NCI-H345 treated with DMSO at 0.1 percent for 48 hours (cell line): ENCODE measurements at regions not wholly inside any gene's neighbourhood (a gene's known extent, or its start where the extent isn't known, plus 50 kb on each side); places are given as distances from the start of the nearest gene placed in this dataset.

ENCODE experiments used
- DNase-seq: peaks from one replicate; lab custom pipeline; 2025; ENCODE audit not compliant: unreplicated experiment; lab: John Stamatoyannopoulos, UW

DNA sequence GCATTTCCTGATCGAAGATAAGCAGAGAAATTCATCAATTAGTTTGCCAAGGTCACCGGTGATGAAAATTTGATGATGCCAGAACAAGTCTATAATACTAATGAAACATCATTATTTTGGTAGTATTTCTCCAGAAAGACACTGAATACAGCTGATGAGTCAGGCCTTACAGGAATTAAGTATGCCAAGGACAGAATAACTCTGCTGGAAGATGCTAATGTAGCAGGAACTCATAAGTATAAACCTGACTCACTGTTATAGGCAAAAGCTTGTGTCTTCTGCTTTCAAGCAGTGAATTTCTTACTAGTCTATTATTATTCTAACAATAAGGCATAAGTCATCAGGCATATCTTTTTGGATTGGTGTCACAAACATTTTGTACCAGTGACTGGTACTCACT lies 1825.1 kb upstream of the IGFBP7 start:
- DNase-seq = no peak

DNA sequence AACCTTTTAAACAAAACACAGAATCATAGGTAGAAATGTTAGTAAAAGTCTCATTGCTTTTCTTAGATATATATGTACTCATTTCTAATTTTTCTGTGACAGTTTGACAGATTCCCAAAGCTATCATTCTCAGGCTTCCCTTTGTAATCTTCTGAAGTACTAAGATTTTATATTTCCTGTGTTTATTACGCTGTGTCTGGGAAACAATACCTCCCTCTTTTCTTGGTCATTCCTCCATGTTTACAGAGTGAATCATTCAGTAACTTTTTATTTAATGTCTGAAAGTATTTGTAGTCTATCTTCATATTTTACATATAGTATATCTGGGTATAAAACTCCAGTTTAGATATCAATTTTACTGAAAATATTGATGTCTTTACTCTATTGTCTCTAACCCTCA lies 1826.3 kb upstream of the IGFBP7 start:
- DNase-seq = no peak

DNA sequence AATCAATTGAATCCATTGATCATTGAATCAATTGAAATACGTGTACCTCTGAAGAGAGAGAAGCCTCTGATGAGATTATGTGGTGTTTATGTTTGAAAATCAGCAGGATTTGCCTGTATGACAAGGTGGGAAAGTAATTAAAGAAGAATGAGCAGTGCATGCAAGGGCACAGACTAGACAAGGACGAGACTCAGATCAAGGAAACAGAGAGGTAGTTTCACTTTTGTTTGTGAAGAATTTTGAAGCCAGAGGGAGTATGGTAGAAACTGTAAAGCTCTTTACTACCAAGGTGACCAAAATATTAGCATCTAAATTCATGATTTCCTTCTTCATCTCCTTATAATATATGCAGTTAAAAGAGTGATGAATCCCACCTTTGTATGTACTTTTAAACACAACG lies 1830.0 kb upstream of the IGFBP7 start:
- no peak for DNase-seq

DNA sequence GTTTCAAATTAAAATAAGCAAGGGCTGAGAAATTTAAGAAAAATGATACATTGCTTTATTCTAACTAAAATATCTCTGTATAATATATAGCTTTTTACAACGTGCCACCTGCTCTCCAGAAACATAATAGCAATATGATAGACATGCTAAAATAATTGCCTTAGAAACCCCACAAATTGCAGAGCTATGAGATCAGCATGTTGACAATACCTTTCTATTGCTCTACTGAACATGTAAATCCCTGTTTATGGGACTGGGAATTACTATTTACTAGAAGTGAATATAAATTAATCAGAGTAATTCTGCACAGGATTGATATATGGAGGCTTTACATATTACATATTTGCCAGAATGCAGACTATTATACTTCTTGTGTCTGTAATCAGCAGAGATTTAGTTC lies 1831.1 kb upstream of the IGFBP7 start:
- no peak for DNase-seq

DNA sequence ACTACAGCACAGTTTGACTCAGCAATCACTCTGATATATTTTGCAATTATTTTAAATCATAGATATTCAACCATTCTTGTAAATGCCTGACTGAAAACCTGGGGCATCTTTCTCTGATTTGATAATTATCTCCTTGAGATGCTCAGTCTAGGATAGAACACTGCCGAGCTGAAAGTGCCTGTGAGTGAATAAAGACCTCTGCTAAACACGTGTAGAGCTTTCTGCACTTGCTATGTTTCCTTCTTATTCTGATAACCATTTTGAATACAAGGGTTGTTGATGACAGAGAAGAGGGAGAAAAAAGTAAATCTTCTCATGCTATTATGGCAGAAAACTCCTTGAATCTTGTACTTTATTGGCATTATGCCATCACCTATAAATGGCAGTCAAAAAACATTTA lies 1843.4 kb upstream of the IGFBP7 start:
- no peak for DNase-seq

DNA sequence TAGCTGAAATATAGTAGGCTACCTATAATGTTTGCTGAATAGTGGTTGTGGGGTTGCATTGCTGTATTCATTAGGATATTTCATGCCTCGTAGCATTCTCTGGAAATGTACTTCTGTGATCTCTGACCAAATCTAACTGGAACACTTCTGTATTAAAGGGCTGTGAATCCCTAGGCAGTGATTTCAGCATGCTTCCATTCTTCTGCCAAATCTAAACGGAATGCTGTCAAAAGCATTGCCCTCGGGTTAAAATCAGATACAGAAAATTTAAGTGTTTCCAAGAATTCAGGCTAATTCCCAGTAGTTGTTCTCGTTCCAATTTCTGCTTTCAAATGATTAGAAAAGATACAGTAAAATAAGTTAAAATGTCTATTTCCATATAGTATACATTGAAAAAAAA lies 1847.5 kb upstream of the IGFBP7 start:
- no peak for DNase-seq

DNA sequence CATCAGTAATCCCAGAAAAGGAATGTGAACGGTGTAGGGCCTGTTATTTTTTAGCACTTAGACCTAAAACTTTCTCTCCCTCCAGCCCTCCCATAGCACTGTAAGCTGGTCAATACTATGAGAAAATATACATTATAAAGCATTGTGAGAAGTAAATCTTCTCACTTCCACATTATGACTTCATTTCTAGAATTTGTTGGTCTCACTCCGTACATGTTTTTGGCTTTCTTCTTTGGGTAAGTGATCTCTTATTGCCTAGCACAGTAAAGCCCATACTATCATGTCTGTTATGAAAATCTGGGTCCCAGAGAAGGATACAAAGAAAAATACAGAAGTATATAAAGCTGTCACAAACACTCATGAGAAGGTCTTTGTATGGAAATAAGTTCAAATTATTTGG lies 1851.1 kb upstream of the IGFBP7 start:
- no peak for DNase-seq

DNA sequence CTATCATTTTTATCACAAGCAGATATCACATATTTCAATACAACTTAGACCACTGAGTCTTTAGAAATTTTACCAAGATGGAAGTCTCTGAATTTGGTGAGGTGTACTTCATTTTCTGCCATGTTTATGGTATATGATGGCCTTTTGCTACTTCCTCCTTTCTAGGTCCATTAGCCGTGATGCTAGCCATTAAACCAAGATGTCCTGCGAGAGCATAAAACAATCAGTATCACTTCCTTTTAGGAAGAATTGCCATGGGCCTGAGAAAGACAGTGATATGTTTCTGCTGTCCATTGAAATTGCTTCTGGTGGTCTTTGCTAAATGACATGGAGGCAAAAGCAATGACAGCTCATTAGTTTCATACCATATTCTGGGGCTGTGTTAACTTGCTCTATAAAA lies 1851.7 kb upstream of the IGFBP7 start:
- no peak for DNase-seq

DNA sequence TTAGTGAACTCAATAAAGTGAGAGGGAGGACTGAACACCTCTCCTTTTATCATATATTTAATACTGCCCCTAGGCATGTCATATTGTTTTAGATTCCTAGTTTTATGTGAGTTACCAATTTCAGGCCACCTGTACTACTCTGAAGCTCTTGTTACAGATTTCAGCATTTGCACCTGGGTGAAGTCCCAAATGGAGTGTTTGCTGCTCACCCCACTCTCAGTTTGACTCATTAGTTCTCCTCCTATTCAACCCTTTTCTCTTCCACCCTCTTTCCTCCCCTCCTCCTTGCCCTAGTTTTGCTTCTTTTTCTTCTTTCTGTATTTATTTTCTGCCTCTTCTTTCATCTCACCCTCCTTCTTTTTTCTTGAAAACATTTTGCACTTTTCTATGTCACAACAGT lies 1852.2 kb upstream of the IGFBP7 start:
- no peak for DNase-seq

DNA sequence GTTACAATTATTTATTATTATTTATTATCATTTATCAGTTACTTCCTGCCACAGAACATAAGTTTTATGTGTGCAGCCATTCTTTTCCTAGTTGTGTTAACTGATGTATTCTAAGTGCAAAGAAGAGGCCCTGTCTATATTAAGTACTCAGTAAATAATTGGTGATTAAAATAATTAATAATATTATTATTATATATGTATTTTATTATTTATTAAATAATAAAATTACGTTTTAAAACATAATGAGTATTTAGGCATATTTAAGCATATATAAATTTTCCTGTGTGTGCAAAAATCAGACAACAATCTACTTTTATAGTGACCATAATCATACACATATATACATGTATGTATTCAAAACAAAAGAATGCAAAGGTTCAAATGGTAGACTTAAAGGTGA lies 1871.6 kb upstream of the IGFBP7 start:
- no peak for DNase-seq

DNA sequence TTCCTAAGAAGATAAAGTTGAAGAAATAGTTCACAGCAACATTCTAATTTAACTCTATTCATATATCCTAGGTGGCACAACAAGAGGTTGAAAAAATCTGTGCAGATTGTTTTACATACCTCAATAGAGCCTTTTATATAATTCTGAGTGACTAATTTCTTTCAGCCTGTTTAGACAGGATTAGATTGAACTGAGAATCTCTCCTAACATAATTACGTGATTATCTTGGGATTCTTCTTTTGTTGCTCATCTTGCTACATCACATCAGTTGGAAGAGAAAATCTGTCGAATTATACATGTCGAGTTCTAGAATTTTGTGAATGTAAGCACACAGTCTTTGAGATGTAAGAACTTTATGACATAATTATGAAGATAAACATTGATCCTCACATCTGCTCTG lies 1873.7 kb upstream of the IGFBP7 start:
- no peak for DNase-seq

DNA sequence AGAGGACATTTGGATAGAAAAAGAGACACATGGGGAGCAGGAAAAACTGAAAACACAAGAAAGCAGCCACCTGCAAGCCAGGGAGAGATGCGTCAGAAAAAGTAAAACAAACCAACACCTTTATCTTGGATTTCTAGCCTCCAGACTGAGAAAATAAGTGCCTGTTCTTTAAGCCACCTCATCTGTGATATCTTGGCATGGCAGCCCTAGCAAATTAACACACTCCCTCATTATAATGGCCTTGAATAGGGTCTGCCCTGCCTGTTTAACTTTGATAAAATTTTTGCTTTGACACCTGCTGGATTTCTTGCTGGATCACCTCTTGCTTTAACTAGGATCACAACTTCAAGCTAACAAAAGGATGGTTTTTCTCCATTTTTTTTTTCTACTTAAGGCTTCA lies 1892.0 kb upstream of the IGFBP7 start:
- no peak for DNase-seq

DNA sequence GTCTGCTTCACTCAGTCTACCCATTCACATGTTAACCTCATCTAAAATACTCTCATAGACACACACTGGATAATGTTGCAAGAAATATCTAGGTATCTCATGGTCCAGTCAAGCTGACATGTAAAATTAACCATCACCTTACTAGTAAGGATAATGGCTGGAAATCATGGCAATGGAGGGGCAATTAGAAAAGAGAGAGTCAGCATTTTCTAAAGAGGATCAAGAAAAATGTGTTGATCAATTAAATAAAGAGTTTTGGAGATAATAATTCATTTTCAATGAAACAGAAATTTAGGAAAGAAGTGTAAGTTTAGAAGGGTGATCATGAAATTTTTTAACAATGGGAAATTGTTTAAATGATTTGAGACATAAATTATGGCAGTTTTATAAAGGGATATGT lies 1914.1 kb upstream of the IGFBP7 start:
- no peak for DNase-seq

DNA sequence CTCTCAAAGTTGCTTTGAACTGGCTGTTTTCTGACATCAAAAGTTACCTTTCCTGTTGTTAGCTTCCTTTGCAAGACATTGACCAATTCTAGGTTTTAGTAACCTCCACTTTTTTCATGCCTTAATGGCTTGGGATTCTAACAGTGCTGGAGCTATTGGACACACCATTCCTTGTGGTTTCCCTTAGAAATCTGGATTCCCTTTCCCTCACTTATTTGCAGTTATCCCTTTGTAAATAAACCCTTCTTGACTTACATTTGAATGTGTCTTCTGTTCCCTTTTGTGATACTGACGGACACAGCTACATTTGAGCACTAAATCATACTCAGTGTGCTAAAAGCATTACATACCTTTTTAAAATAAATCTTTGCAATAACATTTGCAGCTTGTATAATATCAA lies 1927.6 kb upstream of the IGFBP7 start:
- DNase-seq = no peak

DNA sequence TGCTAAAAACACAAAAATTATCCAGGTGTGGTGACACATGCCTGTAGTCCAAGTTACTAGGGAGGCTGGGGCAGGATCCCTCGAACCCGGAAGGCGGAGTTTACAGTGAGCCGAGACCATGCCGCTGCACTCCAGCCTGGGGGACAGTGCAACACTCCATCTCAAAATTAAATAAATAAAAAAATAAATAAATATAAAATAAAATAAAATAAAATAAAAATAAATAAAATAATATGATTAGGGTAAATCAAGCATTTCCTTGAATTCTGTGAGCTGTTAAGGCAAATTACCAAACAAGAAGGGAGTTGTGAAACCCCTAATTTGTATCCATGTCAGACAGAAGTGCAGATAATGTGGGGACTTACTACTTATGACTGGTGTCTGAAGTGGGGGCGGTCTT lies 1928.9 kb upstream of the IGFBP7 start:
- no peak for DNase-seq

DNA sequence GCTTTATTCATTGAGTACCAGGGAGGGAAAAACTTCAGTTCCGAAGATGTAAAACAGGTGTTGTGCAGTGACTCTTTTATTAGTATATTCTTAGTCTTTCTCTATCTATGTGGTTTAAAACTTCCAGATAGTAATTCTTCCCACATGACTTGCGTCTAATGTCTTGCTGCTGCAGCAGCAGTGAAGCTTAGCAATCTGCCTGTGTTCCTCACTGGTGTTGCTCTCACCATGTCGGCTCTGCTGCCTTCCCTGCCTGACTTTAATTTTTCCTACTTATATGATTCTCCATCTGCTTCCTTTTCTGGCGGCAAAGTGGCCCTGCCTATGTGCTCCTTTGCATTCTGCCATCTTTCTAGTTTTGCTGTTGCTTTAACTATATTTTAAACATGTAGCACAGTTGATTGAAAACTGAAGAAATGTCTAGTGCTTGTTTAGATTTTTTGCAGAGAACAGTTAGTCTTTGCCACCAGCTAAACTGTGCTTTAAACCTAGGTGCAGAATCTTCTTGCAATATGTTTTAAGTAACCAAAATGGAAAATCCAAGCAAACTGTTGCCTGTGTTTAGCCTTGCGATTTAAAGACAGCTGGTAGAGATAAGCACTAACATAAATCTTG lies 1934.2 kb upstream of the IGFBP7 start:
- no peak for DNase-seq

DNA sequence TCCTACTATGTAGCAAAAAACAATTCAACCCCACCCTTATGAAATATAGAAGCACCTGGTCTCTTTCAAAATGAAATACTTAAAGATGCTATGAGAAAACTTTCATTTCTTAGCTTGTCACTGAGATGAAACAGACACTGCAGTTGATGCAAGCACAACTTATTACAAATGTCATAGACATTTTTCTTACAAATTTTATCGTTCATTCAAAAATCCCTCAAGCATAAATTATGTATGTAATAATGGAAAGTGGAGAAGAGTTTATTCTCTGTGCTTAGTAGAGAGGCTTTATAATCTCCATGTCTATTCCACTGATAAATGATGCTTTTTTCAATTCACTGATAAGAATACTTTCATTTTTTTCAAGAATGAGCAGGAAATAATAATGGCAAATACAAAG lies 1943.9 kb upstream of the IGFBP7 start:
- DNase-seq = no peak

DNA sequence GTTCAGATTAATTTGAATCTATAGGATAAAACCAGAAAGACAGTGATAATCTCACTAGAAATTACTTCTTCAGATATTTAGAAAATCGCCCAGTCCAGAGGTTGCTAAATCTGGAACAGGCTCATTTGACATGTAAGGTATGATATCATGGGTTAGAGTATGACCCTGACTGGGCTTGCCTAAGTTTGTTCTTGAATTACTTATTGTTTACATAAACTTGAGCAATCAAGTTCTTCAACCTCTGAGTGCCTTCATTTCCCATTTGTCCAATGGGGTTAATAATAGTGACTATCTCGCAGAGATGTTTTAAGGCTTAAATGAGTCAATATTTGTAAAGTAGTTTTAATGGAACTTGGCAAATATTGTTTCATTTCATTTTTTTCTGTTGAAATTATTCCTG lies 1947.6 kb upstream of the IGFBP7 start:
- no peak for DNase-seq

DNA sequence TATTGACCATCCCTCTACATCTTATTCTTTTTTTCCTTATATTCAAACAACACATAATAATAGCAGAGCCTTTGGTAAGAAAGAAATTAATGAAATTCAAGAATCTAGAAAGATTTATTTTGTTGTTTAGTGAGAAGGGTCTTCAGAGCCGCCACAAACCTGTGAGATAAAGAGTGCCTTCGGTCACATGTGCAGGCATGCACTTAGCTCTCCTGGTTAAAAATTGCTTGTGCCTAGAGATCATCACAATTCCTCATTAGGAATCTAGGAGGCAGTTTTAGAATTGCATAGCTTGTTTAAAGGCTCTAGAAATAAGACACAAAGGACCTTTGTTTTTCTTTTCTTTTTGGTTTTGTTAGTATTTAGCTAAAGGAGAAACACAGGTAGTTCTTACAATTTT lies 1948.4 kb upstream of the IGFBP7 start:
- DNase-seq = no peak

DNA sequence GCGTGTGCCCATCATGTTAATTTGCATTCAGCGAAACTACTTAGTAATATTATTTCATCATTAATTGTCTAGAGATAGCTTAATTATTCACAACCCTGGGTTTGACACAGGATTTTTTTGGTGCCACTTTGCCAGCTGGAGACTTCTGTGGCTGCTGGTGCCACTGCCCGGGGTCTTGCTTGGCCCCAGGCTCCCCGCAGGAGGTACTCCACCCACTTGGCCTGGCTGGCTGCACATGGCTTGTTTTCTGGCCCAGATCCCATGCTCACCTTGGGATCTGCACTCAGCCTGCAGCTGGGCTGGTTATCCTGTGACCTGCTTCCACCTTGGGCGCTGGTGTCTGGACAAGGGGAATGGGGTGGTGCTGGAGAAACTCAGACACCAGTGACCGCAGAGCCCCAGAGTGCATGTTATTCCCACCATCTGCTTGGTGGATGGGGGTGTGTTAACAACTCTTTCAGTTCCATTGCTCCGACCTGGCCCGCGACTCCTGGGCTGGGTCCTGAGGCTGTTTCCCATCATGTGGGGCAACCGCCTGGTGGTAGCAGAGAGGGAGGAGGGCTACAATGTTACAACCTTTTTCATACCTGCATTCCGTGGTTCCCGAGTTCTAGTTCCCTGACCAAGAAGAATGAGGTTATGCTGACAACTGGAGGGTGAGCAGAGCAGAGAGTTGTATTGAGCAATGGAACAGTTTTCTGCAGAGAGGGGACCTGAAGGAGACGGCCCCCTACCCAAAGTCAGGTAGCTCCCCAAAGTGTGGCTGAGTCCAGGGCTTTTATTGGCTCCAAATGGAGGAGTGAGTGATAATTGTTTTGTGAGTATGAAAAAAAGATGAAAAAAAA lies 1950.0 kb upstream of the IGFBP7 start:
- no peak for DNase-seq

DNA sequence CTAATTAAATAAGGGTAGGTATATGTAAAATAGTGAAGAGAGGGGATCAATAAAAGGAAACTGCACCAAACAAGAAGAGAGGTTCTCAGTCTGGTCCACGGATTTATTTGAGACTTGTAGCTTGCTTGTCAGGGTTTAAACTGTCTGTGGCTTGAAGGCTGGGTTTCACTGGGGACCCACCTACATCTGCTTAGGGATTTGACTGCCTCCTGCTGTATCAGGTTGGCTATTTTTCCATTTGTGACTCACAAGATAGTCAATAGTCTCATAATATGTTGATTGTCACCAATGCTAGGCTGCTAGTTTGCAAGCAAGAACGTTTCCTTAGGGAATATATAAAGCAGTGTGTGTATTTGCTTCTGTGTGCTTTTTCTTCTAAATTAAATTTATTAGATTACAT lies 1950.7 kb upstream of the IGFBP7 start:
- DNase-seq = no peak

DNA sequence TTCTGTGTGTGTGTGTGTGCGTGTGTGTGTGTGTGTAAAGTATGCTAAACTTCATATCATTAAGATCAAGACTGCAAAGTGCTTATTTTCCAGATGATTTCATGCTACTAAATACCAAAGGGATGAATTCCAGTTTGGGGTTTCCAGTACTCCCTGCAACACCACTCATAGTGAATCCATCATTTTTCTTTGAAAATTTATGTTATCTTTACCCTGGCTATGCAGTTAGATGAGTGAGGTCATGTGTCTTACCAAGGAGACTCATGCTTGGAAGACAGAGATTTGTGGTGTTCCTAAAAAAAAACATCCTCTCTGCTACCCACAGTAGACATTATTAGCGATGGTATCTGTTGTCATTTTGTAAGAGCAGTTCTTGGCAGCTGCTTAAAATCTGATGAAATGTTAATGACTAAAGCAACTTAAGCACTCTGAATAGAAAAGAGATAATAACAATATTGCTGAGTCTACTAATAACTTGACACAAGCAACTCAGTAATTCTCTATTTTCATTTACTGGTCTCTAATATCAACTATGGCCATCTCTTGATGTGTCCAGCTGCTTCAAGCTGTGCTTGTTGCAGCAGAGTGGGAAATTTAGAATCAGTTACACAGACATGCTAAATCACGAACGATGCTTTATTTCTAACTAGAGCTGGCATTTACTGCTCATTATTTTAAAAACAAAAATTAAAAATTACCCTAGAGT lies 1953.0 kb upstream of the IGFBP7 start:
- DNase-seq = no peak
